ENCODE measurements at regions not wholly inside any gene's neighbourhood (a gene's known extent, or its start where the extent isn't known, plus 50 kb on each side); places are given as distances from the start of the nearest gene placed in this dataset.
"Not testable (repeated sequence)": the region's sequence is repeated elsewhere in the genome, so short reads cannot be mapped to it uniquely, and the experiment has no call there.

DNA sequence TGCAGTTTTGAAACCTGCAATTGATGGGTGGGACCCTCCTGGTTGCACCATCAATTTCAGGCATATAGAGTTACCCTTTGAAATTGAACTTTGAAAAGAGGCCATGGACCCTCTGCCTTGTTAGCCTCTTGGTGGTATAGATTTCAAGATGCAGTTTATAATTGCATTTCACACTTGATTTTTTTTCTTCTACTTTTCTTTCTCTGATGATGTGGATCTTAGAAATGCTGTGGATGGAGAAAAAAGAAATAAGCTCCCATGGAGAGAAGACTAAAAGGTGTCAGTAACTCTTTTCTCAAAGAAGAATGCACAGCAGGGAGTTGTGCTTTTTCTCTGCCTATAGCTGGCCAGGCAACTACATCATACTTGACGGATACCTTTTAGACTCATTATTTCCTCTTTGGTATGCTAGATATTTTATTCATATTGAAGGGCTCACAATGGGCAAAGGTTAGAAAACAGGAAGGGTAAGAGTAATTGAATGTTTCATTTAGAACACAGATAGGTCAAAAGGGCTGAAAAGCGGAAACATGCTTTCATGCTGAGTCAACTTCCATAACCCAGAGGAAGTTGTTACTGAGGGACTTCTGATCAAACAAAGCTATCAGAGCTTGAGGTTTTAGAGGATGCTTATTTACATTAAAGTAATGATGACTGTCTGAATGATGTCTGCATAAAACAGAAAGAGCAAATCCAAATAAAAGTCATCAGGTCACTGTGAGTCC is 773.2 kb upstream of the LRRN3 start:
- DNase-seq (ENCODE audit: low read depth), result no peak
- TF ChIP-seq CTCF (IDR thresholded peaks at IDR 0.05; ENCODE audit: control insufficient read depth, insufficient read depth, low read depth, low read length, missing control alignments), result no peak
- H3K4me3 ChIP-seq (ENCODE audit: control insufficient read depth, low read depth, low read length), result no peak overlapping the region

DNA sequence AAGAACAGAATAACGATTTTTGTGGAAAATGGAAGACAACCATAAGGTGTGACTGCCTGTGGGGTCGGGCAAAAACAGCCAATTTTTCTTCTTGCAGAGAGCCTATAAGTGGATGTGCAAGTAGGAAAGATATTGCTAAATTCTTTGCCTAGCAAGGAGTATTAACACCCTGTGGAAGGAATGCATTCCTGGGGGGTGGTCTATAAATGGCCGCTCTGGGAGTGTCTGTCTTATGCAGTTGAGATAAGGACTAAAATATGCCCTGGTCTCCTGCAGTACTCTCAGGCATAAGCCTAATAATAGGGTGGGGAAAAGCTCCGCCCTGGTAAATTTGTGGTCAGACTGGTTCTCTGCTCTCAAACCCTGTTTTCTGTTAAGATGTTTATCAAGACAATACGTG is 770.6 kb upstream of the LRRN3 start:
- DNase-seq (ENCODE audit: low read depth); H3K4me3 ChIP-seq (ENCODE audit: control insufficient read depth, low read depth, low read length): not testable (repeated sequence)

GRCh38 chr7:110322796-110323195 is 768.1 kb upstream of the LRRN3 start:
- H3K4me3 ChIP-seq (ENCODE audit: control insufficient read depth, low read depth, low read length), result no peak overlapping the region
- no peak for TF ChIP-seq CTCF (IDR thresholded peaks at IDR 0.05; ENCODE audit: control insufficient read depth, insufficient read depth, low read depth, low read length, missing control alignments)
- DNase-seq (ENCODE audit: low read depth), result no peak

DNA sequence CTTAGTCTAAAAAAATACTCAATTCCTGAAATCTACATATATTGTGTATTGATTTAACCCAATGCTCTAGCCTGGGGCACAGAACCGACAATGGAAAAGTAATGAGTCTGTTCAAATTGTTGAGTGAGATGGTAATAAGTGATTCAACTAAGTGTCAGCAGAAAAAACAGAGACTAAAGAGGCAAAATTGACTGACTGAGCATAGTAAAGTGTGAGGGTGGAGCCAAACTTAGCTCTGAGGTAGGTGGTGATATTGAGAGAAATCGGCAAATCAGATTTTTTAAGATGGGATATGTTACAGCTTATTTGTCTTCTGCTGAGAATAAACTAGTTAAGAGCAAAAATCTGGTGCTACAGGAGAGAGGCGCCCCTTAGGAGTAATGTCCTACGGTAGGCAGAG is 764.0 kb upstream of the LRRN3 start:
- H3K4me3 ChIP-seq (ENCODE audit: control insufficient read depth, low read depth, low read length), result no peak overlapping the region
- no peak for DNase-seq (ENCODE audit: low read depth)
- no peak for TF ChIP-seq CTCF (IDR thresholded peaks at IDR 0.05; ENCODE audit: control insufficient read depth, insufficient read depth, low read depth, low read length, missing control alignments)

DNA sequence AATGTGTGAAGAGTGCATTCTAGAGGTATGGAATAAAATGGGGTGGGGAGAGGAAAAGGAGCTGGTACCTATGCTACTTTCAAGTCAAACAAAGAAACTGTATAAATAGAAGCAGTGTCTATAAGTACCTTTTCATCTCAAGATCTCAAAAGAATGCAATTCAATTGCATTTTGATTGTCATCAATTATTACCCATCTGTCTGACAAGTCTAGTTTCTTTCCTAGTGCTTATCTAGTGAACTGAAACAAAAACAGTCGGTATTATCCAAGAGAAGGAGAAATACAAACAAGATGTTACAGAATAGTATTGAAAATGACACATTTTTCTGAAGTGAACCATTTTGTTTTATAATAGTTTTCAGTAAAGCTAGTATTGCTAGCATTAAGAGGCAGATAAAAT is 754.5 kb upstream of the LRRN3 start:
- no peak overlapping the region for H3K4me3 ChIP-seq (ENCODE audit: control insufficient read depth, low read depth, low read length)
- no peak for TF ChIP-seq CTCF (IDR thresholded peaks at IDR 0.05; ENCODE audit: control insufficient read depth, insufficient read depth, low read depth, low read length, missing control alignments)
- no peak for DNase-seq (ENCODE audit: low read depth)

- DNase-seq (ENCODE audit: low read depth), result no peak
- TF ChIP-seq CTCF (IDR thresholded peaks at IDR 0.05; ENCODE audit: control insufficient read depth, insufficient read depth, low read depth, low read length, missing control alignments), result no peak
- no peak overlapping the region for H3K4me3 ChIP-seq (ENCODE audit: control insufficient read depth, low read depth, low read length)
Measured at GRCh38 chr7:110337646-110338045, 753.3 kb upstream of the LRRN3 start.

DNA sequence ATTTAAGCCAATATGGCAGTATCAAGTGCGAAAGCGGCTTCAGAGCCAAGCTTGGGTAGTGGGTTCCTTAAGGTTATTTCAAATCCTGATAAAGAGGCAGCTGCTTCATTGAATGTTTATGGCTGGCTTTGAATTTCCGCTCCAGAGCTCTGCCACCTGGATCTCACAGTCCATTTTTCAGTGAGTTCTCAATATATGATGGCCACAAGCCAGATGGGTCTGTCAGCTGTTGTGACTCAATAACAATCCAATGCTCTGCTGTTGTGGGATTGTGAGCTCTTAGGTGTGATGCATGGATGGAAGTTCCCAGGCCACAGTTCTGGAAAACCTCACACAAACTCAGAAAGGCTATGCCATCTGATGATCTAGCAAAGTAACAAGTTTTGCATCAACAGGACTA is 743.8 kb upstream of the LRRN3 start:
- no peak overlapping the region for H3K4me3 ChIP-seq (ENCODE audit: control insufficient read depth, low read depth, low read length)
- no peak for TF ChIP-seq CTCF (IDR thresholded peaks at IDR 0.05; ENCODE audit: control insufficient read depth, insufficient read depth, low read depth, low read length, missing control alignments)
- DNase-seq (ENCODE audit: low read depth), result no peak

Data from AG09309 (cell line).